Astrocyte (in vitro differentiated cells and primary cell): ENCODE measurements at regions not wholly inside any gene's neighbourhood (a gene's known extent, or its start where the extent isn't known, plus 50 kb on each side); places are given as distances from the start of the nearest gene placed in this dataset.

ENCODE experiments used
- DNase-seq: peaks from one replicate; pipeline ENCODE4 v3.0.0-alpha.2; 2010; ENCODE audit warnings: low read depth
- FAIRE-seq: peaks from 2 replicates; lab custom pipeline; 2011; peaks lifted over from hg19 to GRCh38; lab: Jason Lieb, UNC
- H2AFZ ChIP-seq: 2 replicates; pipeline ENCODE4 v1.6.0; 2012; ENCODE audit warnings: low read depth, low read length, inconsistent platforms
- H3K27ac ChIP-seq: 2 replicates; pipeline ENCODE4 v1.5.1; 2011; ENCODE audit warnings: low read depth, low read length, inconsistent platforms
- H3K27me3 ChIP-seq: 2 replicates; pipeline ENCODE4 v1.6.0; 2011; ENCODE audit warnings: low read length, inconsistent platforms; ENCODE audit not compliant: insufficient read depth
- H3K36me3 ChIP-seq: 2 replicates; pipeline ENCODE4 v1.5.1; 2011; ENCODE audit warnings: low read length, inconsistent platforms; ENCODE audit not compliant: insufficient read depth
- H3K4me1 ChIP-seq: 2 replicates; pipeline ENCODE4 v1.5.1; 2011; ENCODE audit warnings: low read length, inconsistent platforms; ENCODE audit not compliant: insufficient read depth
- H3K4me2 ChIP-seq: 2 replicates; pipeline ENCODE4 v1.6.0; 2012; ENCODE audit warnings: low read length, inconsistent platforms
- H3K4me3 ChIP-seq: 2 replicates; pipeline ENCODE4 v1.5.1; 2011; ENCODE audit warnings: low read depth, mild to moderate bottlenecking, low read length, inconsistent platforms; ENCODE audit not compliant: insufficient read depth
- H3K79me2 ChIP-seq: 2 replicates; pipeline ENCODE4 v1.6.0; 2012; ENCODE audit warnings: mild to moderate bottlenecking, low read length, inconsistent platforms; ENCODE audit not compliant: insufficient read depth
- H3K9ac ChIP-seq: 2 replicates; pipeline ENCODE4 v1.6.0; 2012; ENCODE audit warnings: mild to moderate bottlenecking, low read length, inconsistent platforms
- H3K9me3 ChIP-seq: 2 replicates; pipeline ENCODE4 v1.5.1; 2012; ENCODE audit warnings: low read depth, mild to moderate bottlenecking, low read length, inconsistent platforms; ENCODE audit not compliant: insufficient read depth
- H4K20me1 ChIP-seq: 2 replicates; pipeline ENCODE4 v1.6.0; 2012; ENCODE audit warnings: low read length, inconsistent platforms; ENCODE audit not compliant: insufficient read depth
- H3K27ac Mint-ChIP-seq: one replicate; pipeline ENCODE4 v1.8.0; 2021; ENCODE audit warnings: mild to moderate bottlenecking, mixed read lengths; ENCODE audit not compliant: unreplicated experiment
- H3K27me3 Mint-ChIP-seq: one replicate; pipeline ENCODE4 v1.8.0; 2021; ENCODE audit warnings: low read depth, mixed read lengths; ENCODE audit not compliant: unreplicated experiment
- H3K36me3 Mint-ChIP-seq: one replicate; pipeline ENCODE4 v1.8.0; 2021; ENCODE audit warnings: low read depth, mixed read lengths; ENCODE audit not compliant: unreplicated experiment
- H3K4me1 Mint-ChIP-seq: one replicate; pipeline ENCODE4 v1.8.0; 2021; ENCODE audit warnings: low read depth, mixed read lengths; ENCODE audit not compliant: unreplicated experiment
- H3K4me3 Mint-ChIP-seq: one replicate; pipeline ENCODE4 v1.8.0; 2021; ENCODE audit warnings: mild to moderate bottlenecking, moderate library complexity, mixed read lengths; ENCODE audit not compliant: unreplicated experiment
- H3K9me3 Mint-ChIP-seq: one replicate; pipeline ENCODE4 v1.8.0; 2021; ENCODE audit warnings: mild to moderate bottlenecking, mixed read lengths; ENCODE audit not compliant: unreplicated experiment
- CTCF ChIP-seq: IDR thresholded peaks from 2 replicates; pipeline ENCODE4 v1.5.1; 2011; ENCODE audit warnings: low read depth, mild to moderate bottlenecking, inconsistent platforms, low read length, moderate library complexity; ENCODE audit not compliant: insufficient read depth
- EZH2 ChIP-seq: IDR thresholded peaks from 2 replicates; pipeline ENCODE4 v1.6.1; 2012; ENCODE audit warnings: mild to moderate bottlenecking, low read length, inconsistent platforms; ENCODE audit not compliant: insufficient read depth

GRCh38 chr6:23747239-23747638, 378.8 kb upstream of the NRSN1 start:
- H4K20me1 ChIP-seq: no peaks in the 10 kb centered on the region
- DNase-seq: no peak
- H3K27me3 ChIP-seq: no peaks in the 10 kb centered on the region
- Mint-ChIP-seq H3K27me3 (no peaks in the 10 kb centered on the region), H3K27ac (no peak overlapping the region), H3K4me3 (no peak overlapping the region), H3K9me3 (no peaks in the 10 kb centered on the region), H3K36me3 (no peaks in the 10 kb centered on the region), H3K4me1 (no peaks in the 10 kb centered on the region)
- H3K9ac ChIP-seq: no peak overlapping the region
- no peaks in the 10 kb centered on the region for H3K9me3 ChIP-seq
- H2AFZ ChIP-seq: no peak overlapping the region
- TF ChIP-seq CTCF: no peak
- no peak for TF ChIP-seq EZH2
- H3K4me2 ChIP-seq: no peak overlapping the region
- H3K79me2 ChIP-seq: no peaks in the 10 kb centered on the region
- no peak overlapping the region for H3K4me3 ChIP-seq
- H3K4me1 ChIP-seq: no peaks in the 10 kb centered on the region
- FAIRE-seq: no peak
- no peak overlapping the region for H3K27ac ChIP-seq
- no peaks in the 10 kb centered on the region for H3K36me3 ChIP-seq

DNA sequence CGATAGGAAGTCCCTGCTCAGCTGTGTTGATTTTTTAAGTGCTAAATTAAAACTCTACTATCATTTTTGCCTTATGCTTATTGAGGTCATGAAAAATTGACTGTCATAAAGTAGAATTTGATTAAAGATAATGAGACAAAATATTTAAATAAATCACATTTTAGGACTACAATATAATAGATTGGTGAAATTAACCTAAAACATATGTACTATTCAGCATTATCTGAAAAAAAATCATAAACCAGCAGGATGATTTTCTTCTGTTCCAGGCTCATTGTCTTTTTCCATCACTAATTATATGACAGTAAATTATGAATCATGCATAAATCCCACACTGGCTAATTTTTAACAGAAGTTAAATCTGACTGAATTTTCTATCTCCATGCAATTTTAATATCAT, 373.6 kb upstream of the NRSN1 start:
- H3K4me1 Mint-ChIP-seq: no peaks in the 10 kb centered on the region
- no peaks in the 10 kb centered on the region for H3K27me3 Mint-ChIP-seq
- no peaks in the 10 kb centered on the region for H3K36me3 Mint-ChIP-seq
- no peaks in the 10 kb centered on the region for H3K27me3 ChIP-seq
- TF ChIP-seq CTCF (no peak), EZH2 (no peak)
- DNase-seq (no peak), FAIRE-seq (no peak)
- H3K36me3 ChIP-seq: no peaks in the 10 kb centered on the region
- peaks cover 7% of the 10 kb centered on the region for H3K9me3 Mint-ChIP-seq
- no peaks in the 10 kb centered on the region for H3K9me3 ChIP-seq
- H3K4me3 ChIP-seq: no peak overlapping the region
- H2AFZ ChIP-seq: no peak overlapping the region
- no peaks in the 10 kb centered on the region for H3K4me1 ChIP-seq
- H3K9ac ChIP-seq: no peak overlapping the region
- no peaks in the 10 kb centered on the region for H4K20me1 ChIP-seq
- H3K4me3 Mint-ChIP-seq: no peak overlapping the region
- H3K79me2 ChIP-seq: no peaks in the 10 kb centered on the region
- H3K4me2 ChIP-seq: no peak overlapping the region
- no peak overlapping the region for H3K27ac Mint-ChIP-seq
- no peak overlapping the region for H3K27ac ChIP-seq

DNA sequence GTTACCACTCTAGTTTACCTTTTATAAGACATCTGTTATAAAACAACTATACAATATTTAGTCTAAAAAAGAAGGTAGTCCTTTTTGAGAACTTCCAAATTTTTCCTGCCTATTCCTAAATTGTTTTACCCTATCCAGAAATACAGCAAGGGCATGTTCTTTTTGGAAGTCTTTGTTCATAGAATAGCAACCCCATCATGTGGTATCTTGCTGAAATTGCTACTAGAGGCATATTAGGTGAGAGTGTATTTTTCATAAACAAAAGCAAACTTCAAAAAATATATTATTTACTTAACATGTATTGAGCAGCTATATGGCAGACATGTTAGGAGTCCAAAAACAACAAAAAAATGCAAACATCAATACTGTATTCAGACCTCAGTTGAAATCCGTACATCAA, 371.8 kb upstream of the NRSN1 start:
- H3K4me3 ChIP-seq: no peak overlapping the region
- no peak overlapping the region for H2AFZ ChIP-seq
- H3K27me3 ChIP-seq: no peaks in the 10 kb centered on the region
- no peak overlapping the region for H3K27ac Mint-ChIP-seq
- DNase-seq: no peak
- no peaks in the 10 kb centered on the region for H3K27me3 Mint-ChIP-seq
- no peak overlapping the region for H3K9ac ChIP-seq
- FAIRE-seq: no peak
- H3K4me1 ChIP-seq: no peaks in the 10 kb centered on the region
- H4K20me1 ChIP-seq: no peaks in the 10 kb centered on the region
- peaks cover 7% of the 10 kb centered on the region for H3K9me3 Mint-ChIP-seq
- no peaks in the 10 kb centered on the region for H3K36me3 ChIP-seq
- no peaks in the 10 kb centered on the region for H3K4me1 Mint-ChIP-seq
- H3K79me2 ChIP-seq: no peaks in the 10 kb centered on the region
- TF ChIP-seq CTCF: no peak
- no peak for TF ChIP-seq EZH2
- no peak overlapping the region for H3K27ac ChIP-seq
- H3K4me3 Mint-ChIP-seq: no peak overlapping the region
- no peak overlapping the region for H3K4me2 ChIP-seq
- no peaks in the 10 kb centered on the region for H3K9me3 ChIP-seq
- H3K36me3 Mint-ChIP-seq: no peaks in the 10 kb centered on the region
